ENCODE measurements at regions not wholly inside any gene's neighbourhood (a gene's known extent, or its start where the extent isn't known, plus 50 kb on each side); places are given as distances from the start of the nearest gene placed in this dataset.

DNA sequence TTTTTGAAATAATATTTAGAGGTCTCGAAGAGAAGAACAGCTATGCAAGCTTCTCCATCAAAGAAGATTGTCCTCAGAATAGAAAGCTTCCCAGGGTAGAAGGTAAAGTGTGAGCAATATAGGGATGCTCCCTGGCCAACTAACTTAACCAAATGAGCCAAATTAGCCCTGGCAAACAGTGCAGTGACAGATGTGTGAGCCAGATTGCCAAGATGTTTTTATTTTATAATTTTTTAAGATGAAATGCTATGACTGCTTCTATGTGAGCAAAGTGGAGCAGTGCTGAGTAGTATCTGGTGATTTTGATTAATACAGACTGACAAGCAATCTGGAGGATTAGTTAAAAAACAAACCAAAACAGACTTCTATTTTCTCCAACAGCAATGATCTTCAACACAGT lies 202.1 kb downstream of the NOVA1 start:
- no peak for DNase-seq (ENCODE audit: low read depth)

DNA sequence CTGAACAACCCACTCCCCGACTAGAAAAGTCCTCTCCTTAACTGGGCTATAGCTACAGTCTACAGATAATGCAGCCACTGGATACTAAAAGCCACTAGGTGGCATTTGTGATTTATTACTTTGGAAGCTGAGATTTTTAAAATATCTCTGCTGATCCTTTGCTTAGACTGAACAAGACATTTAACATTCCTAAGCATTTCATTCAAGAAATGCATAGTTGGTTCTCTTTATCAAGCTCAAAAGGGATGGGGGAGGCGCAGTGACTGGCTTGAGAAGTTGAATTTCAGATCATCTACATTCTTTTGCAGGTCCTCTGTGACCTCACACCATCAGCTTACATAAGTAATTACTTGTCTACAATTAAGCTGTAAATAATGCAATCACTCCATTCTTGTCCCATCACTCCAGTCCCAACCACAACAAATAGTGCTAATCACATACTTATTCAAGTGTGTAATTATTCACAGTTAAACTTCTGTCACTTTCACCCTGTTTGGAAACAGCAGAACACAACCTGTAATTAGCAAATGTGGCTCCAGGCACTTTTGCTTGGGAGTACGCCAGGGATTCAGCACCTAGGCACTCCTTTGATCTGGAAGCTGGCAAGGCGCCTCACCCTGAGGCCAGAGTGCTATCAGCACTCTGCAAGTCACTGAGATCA lies 203.6 kb downstream of the NOVA1 start:
- no peak for DNase-seq (ENCODE audit: low read depth)

- no peak for DNase-seq (ENCODE audit: low read depth)
These were observed 205.3 kb downstream of the NOVA1 start for GRCh38 chr14:26392498-26392897.

DNA sequence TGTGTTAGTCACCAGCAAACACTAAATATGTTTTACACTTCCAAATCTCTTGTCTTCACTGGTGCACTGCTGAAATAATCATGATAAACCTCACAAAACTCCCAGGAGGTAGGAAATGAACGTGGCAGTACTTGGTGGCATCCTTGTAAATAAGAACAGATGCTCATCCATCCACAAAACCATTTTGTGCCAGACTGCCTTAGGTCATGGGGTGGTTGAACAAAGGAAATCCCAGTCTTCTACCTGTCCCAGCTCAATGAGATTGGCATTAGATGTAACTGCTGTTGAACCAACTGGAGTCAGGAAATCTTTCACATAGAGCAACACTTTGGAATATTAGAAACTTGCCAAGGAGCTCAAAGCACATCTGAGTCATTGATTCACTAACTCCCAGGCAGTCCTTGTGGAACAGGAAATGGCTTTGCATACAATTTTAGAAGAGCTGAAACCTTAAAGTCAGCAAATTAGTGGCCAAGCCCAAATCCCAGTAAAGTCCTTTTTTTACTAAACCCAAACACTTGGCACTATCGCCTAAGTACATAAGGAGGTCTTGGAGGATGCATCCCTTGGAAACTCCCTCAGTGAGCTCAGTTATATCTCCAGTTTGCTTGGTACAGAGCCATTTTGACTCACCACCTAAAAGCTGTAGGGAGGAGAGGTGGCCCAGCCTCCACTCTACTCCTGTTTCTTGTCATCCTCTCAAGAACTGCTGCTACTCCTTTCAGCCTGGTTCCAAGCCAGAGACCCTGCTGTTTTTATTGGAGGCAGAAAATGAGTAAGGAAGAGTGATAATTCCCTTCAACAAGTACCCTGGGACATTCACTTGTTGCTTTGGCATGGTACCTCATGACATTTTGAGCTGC lies 208.0 kb downstream of the NOVA1 start:
- DNase-seq (ENCODE audit: low read depth) = no peak

- DNase-seq (ENCODE audit: low read depth) = no peak
These were observed 212.5 kb downstream of the NOVA1 start for GRCh38 chr14:26385310-26385709.

- no peak for DNase-seq (ENCODE audit: low read depth)
These were observed 214.7 kb downstream of the NOVA1 start for GRCh38 chr14:26382901-26383685.

DNA sequence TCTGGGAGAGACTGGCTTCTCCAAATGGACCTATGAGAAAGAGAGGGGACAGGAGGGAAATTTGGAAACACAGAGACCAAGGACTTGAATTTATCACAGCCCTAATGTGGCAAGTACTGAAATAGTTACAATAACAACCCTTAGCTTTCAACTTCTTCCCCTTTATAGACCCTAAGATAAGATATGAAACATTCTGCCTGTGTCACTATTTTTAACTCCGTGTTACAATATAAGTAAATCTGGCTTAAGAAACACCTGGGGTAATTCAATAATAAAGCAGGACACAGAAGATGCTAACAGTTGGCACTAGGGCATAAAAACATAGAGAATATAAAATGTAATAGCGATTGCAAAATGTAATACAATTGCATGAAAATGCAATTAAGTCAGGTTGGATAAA lies 216.4 kb downstream of the NOVA1 start:
- no peak for DNase-seq (ENCODE audit: low read depth)

DNA sequence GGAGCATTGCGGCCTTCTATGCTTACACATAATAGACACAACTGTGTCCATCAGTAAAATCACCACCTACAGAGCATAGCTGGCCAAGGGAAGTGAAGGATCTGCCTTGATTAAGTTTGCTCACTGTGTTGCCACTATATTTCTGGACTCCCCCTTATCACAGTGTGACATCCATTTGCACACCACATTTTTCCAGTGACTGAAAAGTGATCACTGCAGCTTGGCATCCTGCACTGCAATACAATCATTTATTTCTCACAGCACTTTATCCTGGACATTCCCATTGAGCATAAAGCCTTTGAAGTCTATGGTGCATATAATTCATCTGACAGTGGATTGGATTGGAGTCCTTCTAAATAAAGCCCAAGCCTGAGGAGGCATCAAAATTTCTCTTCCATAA lies 217.2 kb downstream of the NOVA1 start:
- no peak for DNase-seq (ENCODE audit: low read depth)

GRCh38 chr14:26379951-26380350 lies 217.9 kb downstream of the NOVA1 start:
- no peak for DNase-seq (ENCODE audit: low read depth)

- DNase-seq (ENCODE audit: low read depth) = no peak
These were observed 220.7 kb downstream of the NOVA1 start for GRCh38 chr14:26377150-26377549.

DNA sequence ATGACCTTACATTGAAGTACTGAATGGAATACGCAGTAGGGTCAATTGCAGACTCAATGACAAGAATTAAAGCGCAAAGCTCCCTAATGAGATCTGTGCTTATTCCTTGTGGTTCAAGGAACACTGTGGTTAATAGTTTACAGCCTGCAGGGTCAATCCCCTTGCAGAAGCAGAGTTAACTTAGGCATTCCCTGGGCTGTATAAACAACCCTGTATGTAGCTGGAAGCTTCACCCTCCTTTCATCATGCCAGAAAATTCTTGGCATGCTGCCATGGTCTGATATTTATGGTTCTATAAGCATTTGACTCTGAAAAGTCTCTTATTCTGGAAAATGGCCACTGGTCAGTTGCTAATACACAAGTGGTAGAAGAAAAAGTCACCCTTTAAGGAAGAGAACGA lies 227.7 kb downstream of the NOVA1 start:
- no peak for DNase-seq (ENCODE audit: low read depth)

GRCh38 chr14:26363689-26364088 lies 234.1 kb downstream of the NOVA1 start:
- DNase-seq (ENCODE audit: low read depth) = no peak

- DNase-seq (ENCODE audit: low read depth) = no peak
These were observed 253.2 kb downstream of the NOVA1 start for GRCh38 chr14:26344596-26344995.

DNA sequence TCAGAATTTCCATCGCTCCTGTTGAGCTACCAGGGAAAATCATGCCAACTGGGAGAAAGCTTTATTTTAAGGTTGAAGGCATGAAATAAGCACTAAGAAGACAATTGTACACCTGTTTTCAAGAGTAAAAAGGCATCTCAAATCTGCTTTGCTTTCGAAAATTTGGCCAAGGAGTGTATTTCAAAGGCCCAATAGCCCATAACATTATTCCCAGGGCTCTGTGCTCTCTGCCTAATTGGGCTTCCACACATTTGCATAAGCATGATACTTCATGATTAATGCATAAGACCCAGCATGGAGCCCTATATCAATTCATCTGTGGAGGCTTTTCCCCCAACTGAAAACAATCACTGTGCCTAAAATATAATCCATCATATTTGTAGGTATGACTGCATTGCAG lies 258.5 kb downstream of the NOVA1 start:
- DNase-seq (ENCODE audit: low read depth) = no peak

- DNase-seq (ENCODE audit: low read depth) = no peak
These were observed 259.6 kb downstream of the NOVA1 start for GRCh38 chr14:26338231-26338630.

GRCh38 chr14:26334288-26334687 lies 263.5 kb downstream of the NOVA1 start:
- DNase-seq (ENCODE audit: low read depth) = no peak

DNA sequence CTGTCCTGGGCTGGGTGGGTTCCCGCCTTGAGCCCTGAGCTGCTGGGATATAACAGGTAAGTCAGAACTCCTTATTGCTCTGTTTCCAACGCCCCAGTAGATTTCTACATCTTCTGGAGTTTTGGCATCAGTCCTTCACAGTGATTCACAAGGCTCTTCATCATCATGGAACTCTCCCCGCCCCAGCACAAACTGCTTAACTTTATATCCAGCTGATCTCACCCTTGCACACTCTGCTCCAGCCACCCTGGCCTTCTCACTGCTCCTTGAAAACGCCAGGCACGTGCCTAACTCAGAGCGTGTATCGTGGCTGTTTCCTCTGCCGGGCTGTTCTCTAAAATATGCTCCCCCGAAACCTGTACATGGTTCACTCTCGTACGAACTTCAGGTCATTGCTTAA lies 264.9 kb downstream of the NOVA1 start:
- DNase-seq (ENCODE audit: low read depth) = no peak

DNA sequence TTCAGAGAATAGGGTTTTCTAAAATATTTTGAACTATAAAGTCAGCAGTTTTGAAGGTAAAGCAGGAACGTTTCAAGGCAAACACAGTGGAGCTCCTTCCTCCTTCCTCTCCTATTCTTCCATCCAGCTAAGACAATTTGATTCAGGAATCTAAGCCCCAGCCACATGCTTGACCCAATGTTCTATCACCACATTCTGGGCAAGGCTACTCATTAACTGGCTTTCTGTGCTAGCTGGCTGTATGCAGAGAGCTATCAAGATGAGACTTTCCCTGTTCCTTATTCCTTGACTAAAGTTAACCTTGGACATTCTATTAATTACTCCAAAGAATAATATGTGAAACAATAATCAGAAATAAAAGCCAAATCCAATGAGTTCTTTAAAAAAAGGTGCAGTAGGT lies 266.9 kb downstream of the NOVA1 start:
- no peak for DNase-seq (ENCODE audit: low read depth)

DNA sequence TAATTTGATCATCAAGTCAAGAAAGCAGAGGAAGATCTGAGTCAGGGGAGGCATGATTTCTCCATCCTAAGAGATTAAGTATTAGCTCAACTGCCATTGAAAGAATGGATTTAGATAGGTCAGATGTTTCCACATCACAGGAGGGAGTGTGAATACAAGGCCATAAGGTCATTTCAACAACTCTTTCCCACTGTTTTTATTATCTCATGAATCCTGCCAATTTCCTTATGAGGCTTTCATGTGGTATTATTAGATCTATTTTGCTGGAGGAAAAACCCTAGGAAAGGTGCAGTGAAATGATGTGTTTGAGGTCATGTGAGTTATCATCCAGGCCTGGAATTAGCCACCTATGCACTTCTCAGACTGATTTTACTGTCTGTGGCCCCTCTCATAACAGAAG lies 269.0 kb downstream of the NOVA1 start:
- no peak for DNase-seq (ENCODE audit: low read depth)

DNA sequence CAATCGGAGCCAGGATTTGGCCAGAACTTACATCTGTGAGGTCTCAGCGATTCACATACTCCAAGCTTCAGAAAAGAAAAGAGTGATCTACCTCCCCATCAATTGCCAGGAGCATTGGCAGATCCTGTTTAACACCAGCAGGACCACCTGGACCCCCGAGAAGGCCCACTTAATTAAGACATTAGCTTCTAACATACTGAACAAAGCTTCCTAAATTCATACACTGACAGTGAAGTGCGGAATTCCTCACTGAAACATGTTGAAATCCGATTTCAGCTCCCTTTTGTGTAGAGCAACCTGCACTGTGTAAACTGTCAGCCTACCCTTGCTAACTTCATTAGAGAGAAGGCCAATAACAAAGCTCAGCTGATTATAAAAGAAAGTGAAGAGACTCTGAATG lies 274.0 kb downstream of the NOVA1 start:
- no peak for DNase-seq (ENCODE audit: low read depth)

DNA sequence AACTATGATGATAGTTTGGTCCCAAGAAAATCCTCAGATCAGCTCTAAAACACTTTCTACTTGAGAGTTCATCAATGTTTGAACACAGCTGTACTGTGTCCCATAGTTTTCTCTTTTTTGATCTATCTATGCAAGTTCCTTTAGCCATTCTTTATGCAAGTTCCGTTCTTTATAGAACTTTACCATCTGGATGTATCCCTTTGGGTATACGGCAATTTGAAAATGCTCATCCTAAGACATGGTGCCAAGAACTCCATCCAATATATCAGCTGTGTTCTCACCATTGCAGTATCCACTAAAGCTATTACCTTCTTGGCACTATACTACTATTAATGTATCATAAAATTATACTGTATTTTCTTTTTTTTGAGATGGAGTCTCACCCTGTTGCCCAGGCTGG lies 276.9 kb downstream of the NOVA1 start:
- no peak for DNase-seq (ENCODE audit: low read depth)

DNA sequence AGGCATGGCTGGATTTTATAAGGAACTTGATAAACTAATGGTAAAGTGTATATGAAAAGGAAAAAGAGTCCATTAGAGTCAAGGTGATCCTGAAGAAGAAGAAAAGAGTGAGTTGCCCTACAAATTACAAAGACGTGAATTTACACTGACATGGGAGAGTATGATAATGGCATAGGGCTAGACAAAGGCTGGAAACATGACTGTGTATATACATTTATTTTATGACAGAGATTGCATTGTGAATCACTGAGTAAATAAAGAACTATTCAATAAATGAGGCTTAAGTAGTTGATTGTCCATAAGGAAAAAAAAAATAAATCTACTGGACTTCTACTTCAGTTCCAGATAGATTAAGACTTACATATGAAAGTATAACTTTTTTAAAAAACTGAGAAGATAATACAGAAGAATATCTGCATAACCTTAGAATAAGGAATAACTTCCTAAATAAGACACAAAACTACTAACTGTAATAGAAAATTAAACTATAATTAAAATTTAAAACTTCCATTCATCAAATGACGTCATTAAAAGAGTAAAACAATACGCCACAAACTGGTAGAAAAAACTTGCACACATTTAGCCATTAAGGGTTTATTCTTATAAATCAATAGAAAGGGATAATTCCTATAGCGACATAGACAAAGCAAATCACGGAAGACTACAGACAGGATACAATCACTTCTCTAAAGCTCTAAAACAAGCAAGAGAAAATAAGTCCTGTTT lies 278.5 kb downstream of the NOVA1 start:
- DNase-seq (ENCODE audit: low read depth) = no peak

All from amniotic epithelial cell (primary cell).